WTC11 (cell line): ENCODE measurements at regions not wholly inside any gene's neighbourhood (a gene's known extent, or its start where the extent isn't known, plus 50 kb on each side); places are given as distances from the start of the nearest gene placed in this dataset.
"Not testable (repeated sequence)": the region's sequence is repeated elsewhere in the genome, so short reads cannot be mapped to it uniquely, and the experiment has no call there.

Experiments
- ATAC-seq: fragments of 200-7000 bp; cut with Tn5 transposase; 2 replicates; pipeline ENCODE4 v1.10.0; 2021; ENCODE audit warnings: mild to moderate bottlenecking, moderate library complexity
- CTCF ChIA-PET: fragments of 300-600 bp; sonication (Branson Sonifier 250); formaldehyde crosslinking; loops from one replicate; lab custom pipeline; 2021; ENCODE audit warnings: antibody characterized with exemption; lab: Charles Lee
- POLR2A ChIA-PET: fragments of 350-600 bp; sonication (Branson Sonifier 250); formaldehyde crosslinking; loops from one replicate; lab custom pipeline; 2021; ENCODE audit warnings: antibody characterized with exemption; lab: Charles Lee
- DNase-seq: peaks from one replicate; pipeline ENCODE4 v3.0.0; 2021; ENCODE audit warnings: low spot score
- H3K27ac Mint-ChIP-seq: 2 replicates; pipeline ENCODE4 v1.8.0; 2021; ENCODE audit warnings: mixed read lengths
- H3K27me3 Mint-ChIP-seq: 2 replicates; pipeline ENCODE4 v1.8.0; 2021; ENCODE audit warnings: low read depth, mild to moderate bottlenecking, moderate library complexity, mixed read lengths
- H3K36me3 Mint-ChIP-seq: 2 replicates; pipeline ENCODE4 v1.8.0; 2021; ENCODE audit warnings: mixed read lengths
- H3K4me1 Mint-ChIP-seq: 2 replicates; pipeline ENCODE4 v1.8.0; 2022; ENCODE audit warnings: mixed read lengths
- H3K4me3 Mint-ChIP-seq: 2 replicates; pipeline ENCODE4 v1.8.0; 2021; ENCODE audit warnings: mild to moderate bottlenecking, moderate library complexity, mixed read lengths
- H3K9me3 Mint-ChIP-seq: 2 replicates; pipeline ENCODE4 v1.8.0; 2021; ENCODE audit warnings: mixed read lengths
- ESRRA ChIP-seq: sonication (generic); formaldehyde crosslinking; IDR thresholded peaks from 2 replicates; pipeline ENCODE4 v1.8.1; 2022; ENCODE audit warnings: mild to moderate bottlenecking, missing genetic modification reagents, borderline replicate concordance
- GRHL2 ChIP-seq: fragments of 250-450 bp; sonication (Bioruptor Pico); IDR thresholded peaks from 2 replicates; pipeline ENCODE4 v1.8.0; 2022; ENCODE audit warnings: mild to moderate bottlenecking, moderate library complexity; ENCODE audit not compliant: insufficient replicate concordance, severe bottlenecking
- HMGA2 ChIP-seq: fragments of 250-450 bp; sonication (Bioruptor Pico); IDR thresholded peaks from 2 replicates; pipeline ENCODE4 v1.4.0; 2021; ENCODE audit warnings: mild to moderate bottlenecking, moderate library complexity
- IRF2 ChIP-seq: sonication (generic); formaldehyde crosslinking; IDR thresholded peaks from 2 replicates; pipeline ENCODE4 v1.8.0; 2022; ENCODE audit warnings: low read depth, missing genetic modification reagents, borderline replicate concordance
- MXD4 ChIP-seq: fragments of 250-450 bp; sonication (Bioruptor Pico); IDR thresholded peaks from 2 replicates; pipeline ENCODE4 v1.8.0; 2021; ENCODE audit warnings: mild to moderate bottlenecking, moderate library complexity, borderline replicate concordance
- MYBL2 ChIP-seq: sonication (generic); formaldehyde crosslinking; IDR thresholded peaks from 2 replicates; pipeline ENCODE4 v1.8.1; 2023; ENCODE audit warnings: mild to moderate bottlenecking, moderate library complexity, missing genetic modification reagents
- NR1H2 ChIP-seq: sonication (generic); formaldehyde crosslinking; IDR thresholded peaks from 2 replicates; pipeline ENCODE4 v1.9.0; 2021; ENCODE audit warnings: mild to moderate bottlenecking, moderate library complexity, missing genetic modification reagents
- SOX15 ChIP-seq: fragments of 250-450 bp; sonication (Bioruptor Pico); IDR thresholded peaks from 2 replicates; pipeline ENCODE4 v1.9.0; 2021; ENCODE audit warnings: mild to moderate bottlenecking
- SP1 ChIP-seq: sonication (generic); formaldehyde crosslinking; conservative IDR thresholded peaks from 2 replicates; pipeline ENCODE4 v1.8.1; 2022; ENCODE audit warnings: missing genetic modification reagents
- TEAD1 ChIP-seq: sonication (generic); formaldehyde crosslinking; IDR thresholded peaks from 2 replicates; pipeline ENCODE4 v1.8.0; 2022; ENCODE audit warnings: mild to moderate bottlenecking, missing genetic modification reagents
- ZNF138 ChIP-seq: sonication (generic); formaldehyde crosslinking; conservative IDR thresholded peaks from 2 replicates; pipeline ENCODE4 v1.8.1; 2022; ENCODE audit warnings: mild to moderate bottlenecking, moderate library complexity, missing genetic modification reagents
- ZNF396 ChIP-seq: fragments of 250-450 bp; sonication (Bioruptor Pico); IDR thresholded peaks from 2 replicates; pipeline ENCODE4 v1.8.0; 2021; ENCODE audit warnings: mild to moderate bottlenecking, moderate library complexity, borderline replicate concordance
- TF ChIP-seq, protein P1 (sequence below): sonication (generic); formaldehyde crosslinking; conservative IDR thresholded peaks from 2 replicates; pipeline ENCODE4 v1.8.1; 2022; ENCODE audit warnings: mild to moderate bottlenecking, missing genetic modification reagents
- TF ChIP-seq, protein P2 (sequence below): sonication (generic); formaldehyde crosslinking; IDR thresholded peaks from 2 replicates; pipeline ENCODE4 v1.8.0; 2023; ENCODE audit warnings: missing genetic modification reagents, mild to moderate bottlenecking, borderline replicate concordance
- TF ChIP-seq, protein P3 (sequence below): fragments of 250-450 bp; sonication (Bioruptor Pico); IDR thresholded peaks from 2 replicates; pipeline ENCODE4 v1.9.0; 2021; ENCODE audit warnings: mild to moderate bottlenecking
- TF ChIP-seq, protein P4 (sequence below): sonication (generic); formaldehyde crosslinking; IDR thresholded peaks from 2 replicates; pipeline ENCODE4 v1.8.1; 2023; ENCODE audit warnings: mild to moderate bottlenecking, moderate library complexity, missing genetic modification reagents
- TF ChIP-seq, protein P5 (sequence below): sonication (generic); formaldehyde crosslinking; IDR thresholded peaks from 2 replicates; pipeline ENCODE4 v1.8.1; 2022; ENCODE audit warnings: low read depth, mild to moderate bottlenecking, moderate library complexity, missing genetic modification reagents, borderline replicate concordance

DNA sequence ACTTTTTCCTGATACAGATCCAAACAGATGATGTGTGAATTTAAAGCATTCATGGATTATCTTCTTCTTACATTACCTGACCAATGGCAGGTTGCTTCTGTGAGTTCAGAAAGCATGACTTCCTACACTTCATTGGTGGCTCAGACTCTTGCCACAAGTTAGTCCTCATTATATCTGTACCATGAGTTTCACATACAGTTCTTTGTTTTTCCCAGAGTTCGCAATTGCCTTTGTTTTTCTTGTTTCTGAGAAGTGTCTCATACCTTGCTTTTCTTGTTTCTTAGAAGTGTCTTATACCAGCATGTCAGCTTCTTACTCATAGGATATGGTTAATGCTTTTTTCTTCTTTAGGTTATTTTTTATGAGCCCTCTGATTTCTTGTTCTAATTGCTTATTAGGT lies 133.8 kb upstream of the TLE3 start (continued):
- TF ChIP-seq IRF2 (CRISPR knock-in tag): no peak
- no peak for TF ChIP-seq MYBL2
- TF ChIP-seq, protein P1, sequence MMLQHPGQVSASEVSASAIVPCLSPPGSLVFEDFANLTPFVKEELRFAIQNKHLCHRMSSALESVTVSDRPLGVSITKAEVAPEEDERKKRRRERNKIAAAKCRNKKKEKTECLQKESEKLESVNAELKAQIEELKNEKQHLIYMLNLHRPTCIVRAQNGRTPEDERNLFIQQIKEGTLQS (CRISPR knock-in tag): no peak
- no peak for TF ChIP-seq NR1H2
- no peak for TF ChIP-seq HMGA2
- TF ChIP-seq, protein P2, sequence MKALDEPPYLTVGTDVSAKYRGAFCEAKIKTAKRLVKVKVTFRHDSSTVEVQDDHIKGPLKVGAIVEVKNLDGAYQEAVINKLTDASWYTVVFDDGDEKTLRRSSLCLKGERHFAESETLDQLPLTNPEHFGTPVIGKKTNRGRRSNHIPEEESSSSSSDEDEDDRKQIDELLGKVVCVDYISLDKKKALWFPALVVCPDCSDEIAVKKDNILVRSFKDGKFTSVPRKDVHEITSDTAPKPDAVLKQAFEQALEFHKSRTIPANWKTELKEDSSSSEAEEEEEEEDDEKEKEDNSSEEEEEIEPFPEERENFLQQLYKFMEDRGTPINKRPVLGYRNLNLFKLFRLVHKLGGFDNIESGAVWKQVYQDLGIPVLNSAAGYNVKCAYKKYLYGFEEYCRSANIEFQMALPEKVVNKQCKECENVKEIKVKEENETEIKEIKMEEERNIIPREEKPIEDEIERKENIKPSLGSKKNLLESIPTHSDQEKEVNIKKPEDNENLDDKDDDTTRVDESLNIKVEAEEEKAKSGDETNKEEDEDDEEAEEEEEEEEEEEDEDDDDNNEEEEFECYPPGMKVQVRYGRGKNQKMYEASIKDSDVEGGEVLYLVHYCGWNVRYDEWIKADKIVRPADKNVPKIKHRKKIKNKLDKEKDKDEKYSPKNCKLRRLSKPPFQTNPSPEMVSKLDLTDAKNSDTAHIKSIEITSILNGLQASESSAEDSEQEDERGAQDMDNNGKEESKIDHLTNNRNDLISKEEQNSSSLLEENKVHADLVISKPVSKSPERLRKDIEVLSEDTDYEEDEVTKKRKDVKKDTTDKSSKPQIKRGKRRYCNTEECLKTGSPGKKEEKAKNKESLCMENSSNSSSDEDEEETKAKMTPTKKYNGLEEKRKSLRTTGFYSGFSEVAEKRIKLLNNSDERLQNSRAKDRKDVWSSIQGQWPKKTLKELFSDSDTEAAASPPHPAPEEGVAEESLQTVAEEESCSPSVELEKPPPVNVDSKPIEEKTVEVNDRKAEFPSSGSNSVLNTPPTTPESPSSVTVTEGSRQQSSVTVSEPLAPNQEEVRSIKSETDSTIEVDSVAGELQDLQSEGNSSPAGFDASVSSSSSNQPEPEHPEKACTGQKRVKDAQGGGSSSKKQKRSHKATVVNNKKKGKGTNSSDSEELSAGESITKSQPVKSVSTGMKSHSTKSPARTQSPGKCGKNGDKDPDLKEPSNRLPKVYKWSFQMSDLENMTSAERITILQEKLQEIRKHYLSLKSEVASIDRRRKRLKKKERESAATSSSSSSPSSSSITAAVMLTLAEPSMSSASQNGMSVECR: no peak
- no peak for TF ChIP-seq ESRRA
- TF ChIP-seq TEAD1: no peak
- no peak for TF ChIP-seq GRHL2 (CRISPR knock-in tag)
- TF ChIP-seq SOX15 (CRISPR knock-in tag): no peak

DNA sequence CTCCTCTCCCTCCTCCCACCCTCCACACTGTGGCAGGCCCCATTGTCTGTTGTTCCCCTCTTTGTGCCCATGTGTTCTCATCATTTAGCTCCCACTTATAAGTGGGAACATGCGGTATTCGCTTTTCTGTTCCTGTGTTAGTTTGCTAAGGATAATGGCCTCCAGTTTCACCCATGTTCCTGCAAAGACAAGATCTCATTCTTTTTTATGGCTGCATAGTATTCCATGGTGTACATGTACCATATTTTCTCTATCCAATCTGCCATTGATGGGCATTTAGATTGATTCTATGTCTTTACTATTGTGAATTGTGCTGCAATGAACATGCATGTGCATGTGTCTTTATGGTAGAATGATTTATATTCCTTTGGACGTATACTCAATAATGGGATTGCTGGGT lies 130.2 kb upstream of the TLE3 start:
- POLR2A ChIA-PET, CTCF ChIA-PET, H3K4me1 Mint-ChIP-seq, H3K27ac Mint-ChIP-seq, H3K4me3 Mint-ChIP-seq, H3K27me3 Mint-ChIP-seq, DNase-seq, ATAC-seq: not testable (repeated sequence)
- H3K36me3 Mint-ChIP-seq: peaks cover 23% of the 10 kb centered on the region
- H3K9me3 Mint-ChIP-seq: peaks cover 39% of the 10 kb centered on the region

DNA sequence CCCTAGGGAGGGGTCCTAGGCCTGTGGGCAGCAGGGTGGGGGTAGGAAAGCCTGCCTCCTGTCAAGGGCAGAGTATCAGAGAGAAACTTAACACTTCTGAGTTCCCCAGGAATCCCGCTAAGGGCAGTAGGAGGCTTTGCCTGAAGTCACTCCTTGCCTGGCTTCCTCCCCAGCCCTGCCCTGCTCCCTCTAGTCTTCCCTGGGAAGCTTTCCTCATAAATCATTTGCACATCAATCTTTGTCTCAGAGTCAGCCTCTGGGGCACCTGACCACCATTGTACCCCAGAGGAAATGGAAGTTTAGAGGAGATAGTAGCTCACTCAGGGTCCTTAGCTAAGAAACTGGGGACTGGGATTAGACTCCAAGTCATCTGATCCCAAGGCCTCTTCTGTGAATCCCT lies 129.4 kb upstream of the TLE3 start:
- DNase-seq (no peak), ATAC-seq (peak; percentile 60)
- Mint-ChIP-seq H3K4me3 (no peak overlapping the region), H3K27me3 (peaks cover 6% of the 10 kb centered on the region), H3K4me1 (peaks cover 10% of the 10 kb centered on the region), H3K9me3 (peaks cover 32% of the 10 kb centered on the region), H3K36me3 (peaks cover 18% of the 10 kb centered on the region), H3K27ac (no peak overlapping the region; the same call in 1 of the 2 replicates)
- TF ChIP-seq SP1 (CRISPR knock-in tag) (no peak), ZNF138 (CRISPR knock-in tag) (no peak), ZNF396 (no peak), MXD4 (CRISPR knock-in tag) (no peak)
- TF ChIP-seq, protein P1 (CRISPR knock-in tag): no peak
- TF ChIP-seq, protein P3, sequence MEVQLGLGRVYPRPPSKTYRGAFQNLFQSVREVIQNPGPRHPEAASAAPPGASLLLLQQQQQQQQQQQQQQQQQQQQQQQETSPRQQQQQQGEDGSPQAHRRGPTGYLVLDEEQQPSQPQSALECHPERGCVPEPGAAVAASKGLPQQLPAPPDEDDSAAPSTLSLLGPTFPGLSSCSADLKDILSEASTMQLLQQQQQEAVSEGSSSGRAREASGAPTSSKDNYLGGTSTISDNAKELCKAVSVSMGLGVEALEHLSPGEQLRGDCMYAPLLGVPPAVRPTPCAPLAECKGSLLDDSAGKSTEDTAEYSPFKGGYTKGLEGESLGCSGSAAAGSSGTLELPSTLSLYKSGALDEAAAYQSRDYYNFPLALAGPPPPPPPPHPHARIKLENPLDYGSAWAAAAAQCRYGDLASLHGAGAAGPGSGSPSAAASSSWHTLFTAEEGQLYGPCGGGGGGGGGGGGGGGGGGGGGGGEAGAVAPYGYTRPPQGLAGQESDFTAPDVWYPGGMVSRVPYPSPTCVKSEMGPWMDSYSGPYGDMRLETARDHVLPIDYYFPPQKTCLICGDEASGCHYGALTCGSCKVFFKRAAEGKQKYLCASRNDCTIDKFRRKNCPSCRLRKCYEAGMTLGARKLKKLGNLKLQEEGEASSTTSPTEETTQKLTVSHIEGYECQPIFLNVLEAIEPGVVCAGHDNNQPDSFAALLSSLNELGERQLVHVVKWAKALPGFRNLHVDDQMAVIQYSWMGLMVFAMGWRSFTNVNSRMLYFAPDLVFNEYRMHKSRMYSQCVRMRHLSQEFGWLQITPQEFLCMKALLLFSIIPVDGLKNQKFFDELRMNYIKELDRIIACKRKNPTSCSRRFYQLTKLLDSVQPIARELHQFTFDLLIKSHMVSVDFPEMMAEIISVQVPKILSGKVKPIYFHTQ (CRISPR knock-in tag): no peak
- TF ChIP-seq, protein P4, sequence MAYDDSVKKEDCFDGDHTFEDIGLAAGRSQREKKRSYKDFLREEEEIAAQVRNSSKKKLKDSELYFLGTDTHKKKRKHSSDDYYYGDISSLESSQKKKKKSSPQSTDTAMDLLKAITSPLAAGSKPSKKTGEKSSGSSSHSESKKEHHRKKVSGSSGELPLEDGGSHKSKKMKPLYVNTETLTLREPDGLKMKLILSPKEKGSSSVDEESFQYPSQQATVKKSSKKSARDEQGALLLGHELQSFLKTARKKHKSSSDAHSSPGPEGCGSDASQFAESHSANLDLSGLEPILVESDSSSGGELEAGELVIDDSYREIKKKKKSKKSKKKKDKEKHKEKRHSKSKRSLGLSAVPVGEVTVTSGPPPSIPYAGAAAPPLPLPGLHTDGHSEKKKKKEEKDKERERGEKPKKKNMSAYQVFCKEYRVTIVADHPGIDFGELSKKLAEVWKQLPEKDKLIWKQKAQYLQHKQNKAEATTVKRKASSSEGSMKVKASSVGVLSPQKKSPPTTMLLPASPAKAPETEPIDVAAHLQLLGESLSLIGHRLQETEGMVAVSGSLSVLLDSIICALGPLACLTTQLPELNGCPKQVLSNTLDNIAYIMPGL: no peak
- TF ChIP-seq, protein P2: no peak
- TF ChIP-seq, protein P5, sequence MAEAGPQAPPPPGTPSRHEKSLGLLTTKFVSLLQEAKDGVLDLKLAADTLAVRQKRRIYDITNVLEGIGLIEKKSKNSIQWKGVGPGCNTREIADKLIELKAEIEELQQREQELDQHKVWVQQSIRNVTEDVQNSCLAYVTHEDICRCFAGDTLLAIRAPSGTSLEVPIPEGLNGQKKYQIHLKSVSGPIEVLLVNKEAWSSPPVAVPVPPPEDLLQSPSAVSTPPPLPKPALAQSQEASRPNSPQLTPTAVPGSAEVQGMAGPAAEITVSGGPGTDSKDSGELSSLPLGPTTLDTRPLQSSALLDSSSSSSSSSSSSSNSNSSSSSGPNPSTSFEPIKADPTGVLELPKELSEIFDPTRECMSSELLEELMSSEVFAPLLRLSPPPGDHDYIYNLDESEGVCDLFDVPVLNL (CRISPR knock-in tag): no peak
- ChIA-PET CTCF (interaction anchor here (0.8 kb wide), 1 partner anchor 126 kb away, joined by 3 read pairs; no protein-coding TSS in a partner anchor), POLR2A (no interaction called here)
